KOPT-K1 (cell line): ENCODE measurements at regions not wholly inside any gene's neighbourhood (a gene's known extent, or its start where the extent isn't known, plus 50 kb on each side); places are given as distances from the start of the nearest gene placed in this dataset.

Experiments used
- H3K27ac ChIP-seq: fragments of 200-600 bp; sonication (generic); 2 replicates; pipeline ENCODE4 v1.5.1; 2016; ENCODE audit warnings: antibody characterized with exemption, mild to moderate bottlenecking, low read depth, low read length; ENCODE audit not compliant: poor library complexity, severe bottlenecking
- H3K36me3 ChIP-seq: fragments of 200-600 bp; sonication (generic); 2 replicates; pipeline ENCODE4 v1.5.1; 2017; ENCODE audit warnings: antibody characterized with exemption, mild to moderate bottlenecking, low read length, moderate library complexity; ENCODE audit not compliant: insufficient read depth
- H3K9me3 ChIP-seq: fragments of 200-600 bp; sonication (generic); 2 replicates; pipeline ENCODE4 v1.5.1; 2017; ENCODE audit warnings: antibody characterized with exemption, low read length, mild to moderate bottlenecking; ENCODE audit not compliant: insufficient read depth, poor library complexity, severe bottlenecking

DNA sequence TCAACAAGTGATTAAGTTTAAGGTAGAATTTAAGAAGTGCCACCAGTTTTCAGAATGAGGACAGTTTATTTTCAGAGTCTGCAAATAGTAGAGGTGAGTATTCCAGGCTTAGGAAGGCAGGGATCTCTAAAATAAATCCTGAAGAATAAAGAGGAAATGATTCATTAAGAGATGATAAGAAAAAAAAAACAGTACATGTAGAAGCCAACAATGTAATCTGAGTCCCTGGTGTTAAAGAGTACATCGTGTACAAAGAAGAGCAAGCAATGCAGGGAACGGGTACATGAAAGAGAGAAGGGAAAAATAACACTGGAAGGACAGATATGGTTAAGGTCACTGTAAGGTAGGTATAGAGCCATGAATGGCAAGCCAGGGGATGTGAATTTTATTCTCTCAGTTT lies 95.2 kb upstream of the FOXG1 start:
- Histone ChIP-seq H3K36me3 (no peaks in the 10 kb centered on the region), H3K27ac (no peak overlapping the region), H3K9me3 (no peaks in the 10 kb centered on the region)

DNA sequence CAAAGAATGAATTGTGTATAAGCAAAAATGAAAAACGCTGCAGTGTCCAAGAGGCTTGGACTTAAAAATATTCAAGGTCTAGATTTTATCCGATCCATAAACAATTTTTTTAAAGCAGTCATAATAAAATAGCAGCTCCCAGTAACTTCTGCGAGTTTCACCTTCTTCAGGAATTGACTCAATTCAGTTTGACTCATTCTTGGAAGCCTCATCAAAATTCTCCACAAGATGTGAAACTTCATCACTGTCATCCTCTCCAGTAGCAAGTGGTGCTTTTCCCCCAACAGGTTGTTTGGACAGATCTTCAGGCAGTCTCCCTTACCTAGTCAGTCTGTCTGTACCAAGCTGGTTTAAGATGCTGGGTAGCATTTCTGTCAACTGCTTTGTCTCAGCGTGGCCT lies 93.5 kb upstream of the FOXG1 start:
- no peak overlapping the region for H3K27ac ChIP-seq
- H3K36me3 ChIP-seq = no peaks in the 10 kb centered on the region
- H3K9me3 ChIP-seq = no peaks in the 10 kb centered on the region

DNA sequence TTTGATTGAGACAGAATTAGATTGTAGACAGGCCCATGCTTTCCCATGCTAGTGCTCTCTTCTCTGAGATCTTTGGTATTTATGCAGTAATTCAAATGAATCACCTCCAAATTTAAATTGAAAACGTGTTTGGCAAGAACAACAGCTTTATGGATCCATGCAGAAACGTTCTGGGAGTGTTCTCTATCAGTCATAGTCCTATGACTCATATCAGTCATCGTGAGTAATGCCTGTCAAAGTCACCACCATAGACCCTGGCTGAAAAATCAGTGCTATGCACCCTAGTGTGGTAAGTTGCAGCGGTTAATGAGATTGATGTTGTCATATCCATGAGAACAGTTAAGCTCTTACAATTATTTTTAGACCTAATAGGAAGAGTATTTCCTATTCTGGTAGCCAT lies 90.1 kb upstream of the FOXG1 start:
- no peaks in the 10 kb centered on the region for H3K9me3 ChIP-seq
- H3K27ac ChIP-seq = no peak overlapping the region
- no peaks in the 10 kb centered on the region for H3K36me3 ChIP-seq

- H3K9me3 ChIP-seq = no peaks in the 10 kb centered on the region
- H3K27ac ChIP-seq = no peak overlapping the region
Measured at GRCh38 chr14:28677381-28677780, 89.2 kb upstream of the FOXG1 start.

DNA sequence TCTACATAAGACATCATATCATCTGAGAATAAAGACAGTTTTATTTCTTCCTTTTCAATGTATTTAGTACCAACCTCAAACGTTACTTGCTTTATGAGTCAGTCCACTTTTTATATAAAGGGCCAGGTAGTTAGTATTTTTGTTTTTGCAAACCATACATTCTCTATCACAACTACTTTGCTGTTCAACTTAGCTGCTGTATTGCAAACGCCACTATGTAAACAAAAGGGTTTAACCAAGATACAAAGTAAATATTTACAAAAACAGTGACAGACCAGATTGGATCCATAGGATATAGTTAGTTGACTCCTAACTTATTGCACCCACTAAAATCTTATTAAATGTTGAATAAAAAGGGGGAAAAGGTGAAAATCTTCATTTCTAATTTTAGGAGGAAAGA lies 87.7 kb upstream of the FOXG1 start:
- Histone ChIP-seq H3K36me3 (no peaks in the 10 kb centered on the region), H3K27ac (no peak overlapping the region), H3K9me3 (no peaks in the 10 kb centered on the region)

More at GRCh38 chr14:28677381-28677780, 89.2 kb upstream of the FOXG1 start:
- no peaks in the 10 kb centered on the region for H3K36me3 ChIP-seq

DNA sequence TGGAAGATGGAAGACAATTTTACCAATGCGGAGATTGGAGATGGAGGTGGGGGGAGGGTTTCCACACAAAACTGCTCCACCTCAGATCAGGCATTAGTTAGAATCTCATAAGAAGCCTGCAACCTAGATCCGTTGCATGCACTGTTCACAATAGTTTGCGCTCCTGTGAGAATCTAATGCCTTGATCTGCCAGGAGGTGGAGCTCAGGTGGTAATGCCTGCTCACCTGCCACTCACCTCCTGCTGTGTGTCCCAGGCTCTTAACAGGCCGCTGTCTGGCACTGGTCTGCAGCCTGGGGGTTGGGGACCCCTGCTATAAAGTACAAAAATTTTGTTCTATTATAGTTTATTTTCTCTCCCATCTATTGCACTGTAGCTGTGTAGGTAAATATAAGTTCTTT lies 84.9 kb upstream of the FOXG1 start:
- no peak overlapping the region for H3K27ac ChIP-seq
- no peaks in the 10 kb centered on the region for H3K9me3 ChIP-seq
- no peaks in the 10 kb centered on the region for H3K36me3 ChIP-seq

GRCh38 chr14:28690029-28690692 lies 76.4 kb upstream of the FOXG1 start:
- Histone ChIP-seq H3K27ac (no peak overlapping the region), H3K36me3 (no peaks in the 10 kb centered on the region), H3K9me3 (no peaks in the 10 kb centered on the region)

- Histone ChIP-seq H3K9me3 (no peaks in the 10 kb centered on the region), H3K36me3 (no peaks in the 10 kb centered on the region), H3K27ac (no peak overlapping the region)
Measured at GRCh38 chr14:28695109-28695508, 71.5 kb upstream of the FOXG1 start.

GRCh38 chr14:28701733-28702132 lies 64.9 kb upstream of the FOXG1 start:
- Histone ChIP-seq H3K9me3 (no peaks in the 10 kb centered on the region), H3K27ac (no peak overlapping the region), H3K36me3 (no peaks in the 10 kb centered on the region)

DNA sequence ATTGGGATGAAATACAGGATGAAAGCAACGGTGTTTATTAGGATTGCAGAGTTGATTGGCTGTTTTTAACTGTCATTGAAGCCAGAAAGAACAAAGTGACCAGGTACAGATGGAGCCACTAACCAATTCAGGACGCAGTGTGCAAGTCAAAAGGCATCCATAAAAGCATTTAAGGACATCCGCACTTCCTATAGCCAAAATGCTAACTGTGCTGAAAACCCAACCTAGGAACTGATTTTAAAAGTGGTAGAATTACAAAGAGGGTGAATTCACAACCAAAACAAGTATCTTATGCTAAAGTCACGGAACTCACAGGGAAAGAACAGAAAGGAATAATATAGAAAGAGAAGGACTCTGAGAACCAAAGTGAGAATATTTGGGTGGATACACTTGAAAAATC lies 63.1 kb upstream of the FOXG1 start:
- H3K36me3 ChIP-seq = no peaks in the 10 kb centered on the region
- H3K27ac ChIP-seq = no peak overlapping the region
- H3K9me3 ChIP-seq = no peaks in the 10 kb centered on the region

- H3K36me3 ChIP-seq = no peaks in the 10 kb centered on the region
- H3K27ac ChIP-seq = no peak overlapping the region
- no peaks in the 10 kb centered on the region for H3K9me3 ChIP-seq
Measured at GRCh38 chr14:28704153-28704552, 62.4 kb upstream of the FOXG1 start.

GRCh38 chr14:28707814-28708213 lies 58.8 kb upstream of the FOXG1 start:
- H3K36me3 ChIP-seq = no peaks in the 10 kb centered on the region
- H3K27ac ChIP-seq = no peak overlapping the region
- no peaks in the 10 kb centered on the region for H3K9me3 ChIP-seq

DNA sequence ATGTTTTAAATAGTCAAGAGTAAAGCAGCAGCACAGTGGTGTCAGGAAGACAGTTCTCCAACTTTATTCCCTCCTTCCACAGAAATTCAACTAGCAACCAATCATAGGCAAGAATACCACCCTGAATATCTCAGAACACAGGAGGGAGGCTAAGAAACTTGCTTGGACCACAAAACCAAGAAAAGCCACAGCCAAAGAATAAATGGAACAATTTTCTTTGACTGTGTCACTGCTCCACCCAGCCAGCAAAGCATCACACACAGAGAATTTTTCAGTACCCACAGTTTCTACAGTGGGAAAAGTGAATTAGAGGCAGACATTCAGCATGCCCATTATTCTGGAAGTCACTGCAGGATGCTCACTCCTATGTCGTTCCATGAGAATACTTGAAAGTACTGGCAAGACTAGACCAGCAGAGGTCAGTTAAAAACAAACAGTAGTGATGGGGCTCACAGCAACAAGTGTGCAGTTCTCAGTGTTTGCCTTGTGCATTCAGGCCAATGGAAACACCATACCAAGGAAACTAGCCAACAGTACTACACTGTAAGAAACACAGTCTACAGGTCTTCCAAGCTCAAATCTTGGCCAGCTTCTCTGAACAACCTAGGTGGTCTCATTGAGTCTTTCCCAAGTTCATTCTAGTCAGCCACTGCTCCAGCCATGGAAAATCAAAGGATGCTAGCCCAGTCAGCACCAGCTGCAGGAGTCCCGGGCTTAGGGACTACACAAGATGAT lies 56.8 kb upstream of the FOXG1 start:
- Histone ChIP-seq H3K27ac (no peak overlapping the region), H3K36me3 (no peaks in the 10 kb centered on the region), H3K9me3 (no peaks in the 10 kb centered on the region)
